HepG2 (cell line): ENCODE measurements at regions not wholly inside any gene's neighbourhood (a gene's known extent, or its start where the extent isn't known, plus 50 kb on each side); places are given as distances from the start of the nearest gene placed in this dataset.

Experiments
- ATF7 ChIP-seq, 2 experiments: fragments of 450-650 bp in 1 of 2; sonication (generic) in 1 of 2; formaldehyde crosslinking in 1 of 2; IDR thresholded peaks; 2 replicates each; pipeline versions ENCODE4 v1.4.0 to v1.6.1; 2016 to 2020; ENCODE audit warnings: antibody characterized with exemption in 1 of 2, mild to moderate bottlenecking in 1 of 2, missing genetic modification reagents in 1 of 2
- CEBPZ ChIP-seq: IDR thresholded peaks from 2 replicates; pipeline ENCODE4 v1.6.1; 2012; ENCODE audit warnings: low read length, improper control_type of control experiment
- ELF4 ChIP-seq: sonication (generic); formaldehyde crosslinking; IDR thresholded peaks from 2 replicates; pipeline ENCODE4 v1.5.0; 2020; ENCODE audit warnings: missing genetic modification reagents, mild to moderate bottlenecking, moderate library complexity, borderline replicate concordance
- POGK ChIP-seq: sonication (generic); formaldehyde crosslinking; conservative IDR thresholded peaks from 2 replicates; pipeline ENCODE4 v1.8.0; 2022; ENCODE audit warnings: mild to moderate bottlenecking, moderate library complexity, missing genetic modification reagents
- TERF1 ChIP-seq: sonication (generic); formaldehyde crosslinking; IDR thresholded peaks from 2 replicates; pipeline ENCODE4 v1.8.0; 2022; ENCODE audit warnings: mild to moderate bottlenecking, missing genetic modification reagents, moderate library complexity
- THRA ChIP-seq: sonication (generic); formaldehyde crosslinking; IDR thresholded peaks from 2 replicates; pipeline ENCODE4 v1.4.0; 2020; ENCODE audit warnings: missing genetic modification reagents, borderline replicate concordance
- ZFAT ChIP-seq: sonication (generic); formaldehyde crosslinking; conservative IDR thresholded peaks from 2 replicates; pipeline ENCODE4 v1.8.1; 2023; ENCODE audit warnings: missing genetic modification reagents, inconsistent platforms
- ZFP36 ChIP-seq: fragments of 150-350 bp; IDR thresholded peaks from 2 replicates; pipeline ENCODE4 v1.6.1; 2018; ENCODE audit warnings: borderline replicate concordance, low read length, low read depth; ENCODE audit not compliant: partially characterized antibody
- ZHX1 ChIP-seq: sonication (generic); formaldehyde crosslinking; IDR thresholded peaks from 2 replicates; pipeline ENCODE4 v1.8.1; 2022; ENCODE audit warnings: low read depth, mild to moderate bottlenecking, missing genetic modification reagents
- ZNF282 ChIP-seq: fragments of 450-650 bp; IDR thresholded peaks from 2 replicates; pipeline ENCODE4 v1.6.1; 2018; ENCODE audit not compliant: partially characterized antibody
- ZNF746 ChIP-seq: sonication (generic); formaldehyde crosslinking; IDR thresholded peaks from 2 replicates; pipeline ENCODE4 v1.8.0; 2022; ENCODE audit warnings: mild to moderate bottlenecking, missing genetic modification reagents
- ZNF841 ChIP-seq: sonication (generic); formaldehyde crosslinking; IDR thresholded peaks from 2 replicates; pipeline ENCODE4 v1.8.1; 2023; ENCODE audit warnings: missing genetic modification reagents, borderline replicate concordance
- ZSCAN9 ChIP-seq: IDR thresholded peaks from 2 replicates; pipeline ENCODE4 v1.6.1; 2016; ENCODE audit warnings: borderline replicate concordance

- no peak for TF ChIP-seq ZHX1 (CRISPR knock-in tag)
- no peak for TF ChIP-seq ZNF282
- no peak for TF ChIP-seq ZSCAN9
- no peak for TF ChIP-seq CEBPZ
- no peak for TF ChIP-seq ATF7 (IDR thresholded peaks at IDR 0.05)
- no peak for TF ChIP-seq ATF7 (CRISPR knock-in tag; IDR thresholded peaks at IDR 0.05)
- no peak for TF ChIP-seq ZNF841 (CRISPR knock-in tag)
- no peak for TF ChIP-seq ZFP36
- no peak for TF ChIP-seq POGK (CRISPR knock-in tag)
- TF ChIP-seq ZFAT (CRISPR knock-in tag), result no peak
- TF ChIP-seq ELF4 (CRISPR knock-in tag), result no peak
- TF ChIP-seq THRA (CRISPR knock-in tag), result no peak
- no peak for TF ChIP-seq TERF1 (CRISPR knock-in tag)
- no peak for TF ChIP-seq ZNF746 (CRISPR knock-in tag)
Measured at GRCh38 chr7:113454597-113455169, 336.3 kb upstream of the SMIM30 start (continued).
